ENCODE measurements at regions not wholly inside any gene's neighbourhood (a gene's known extent, or its start where the extent isn't known, plus 50 kb on each side); places are given as distances from the start of the nearest gene placed in this dataset.
"Not testable (repeated sequence)": the region's sequence is repeated elsewhere in the genome, so short reads cannot be mapped to it uniquely, and the experiment has no call there.

DNA sequence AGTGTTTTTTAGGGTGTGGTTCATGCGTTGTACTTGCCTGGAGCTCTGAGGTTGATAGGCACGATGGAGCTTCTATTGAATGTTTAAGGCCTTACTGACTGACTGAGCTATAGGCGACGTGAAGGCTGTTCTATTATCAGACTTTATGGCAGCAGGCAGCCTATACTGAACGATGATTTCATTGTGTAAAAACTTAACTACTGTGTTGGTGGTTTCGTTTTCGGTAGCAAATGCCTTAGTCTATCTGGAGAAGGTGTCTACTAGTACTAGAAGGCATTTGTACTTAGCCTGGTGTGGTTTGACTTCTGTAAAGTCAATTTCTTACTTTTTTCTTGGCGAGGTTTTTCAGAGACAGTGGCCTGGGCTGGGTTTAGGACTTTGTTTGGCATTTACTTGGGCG lies 194.4 kb downstream of the OTOP1 start:
- H3K9me2 ChIP-seq (ENCODE audit: insufficient read depth, low read length); H3K79me2 ChIP-seq (replicated peaks; ENCODE audit: insufficient read depth, low read length); H3F3A ChIP-seq (ENCODE audit: insufficient read depth, low read length, poor library complexity, severe bottlenecking); H4K20me1 ChIP-seq (ENCODE audit: insufficient read depth); H2AFZ ChIP-seq (ENCODE audit: low read depth, low read length); H3K27ac ChIP-seq (ENCODE audit: low read length); H3K9ac ChIP-seq (ENCODE audit: low read length); H3K9me3 ChIP-seq (ENCODE audit: low read length); H3K36me3 ChIP-seq (ENCODE audit: insufficient read depth, low read length); H3K27me3 ChIP-seq (ENCODE audit: insufficient read depth, low read depth, low read length); H3K4me2 ChIP-seq (ENCODE audit: low read length): not testable (repeated sequence)
- H3K4me3 ChIP-seq (ENCODE audit: low read length), result peak overlapping the region; percentile 25

DNA sequence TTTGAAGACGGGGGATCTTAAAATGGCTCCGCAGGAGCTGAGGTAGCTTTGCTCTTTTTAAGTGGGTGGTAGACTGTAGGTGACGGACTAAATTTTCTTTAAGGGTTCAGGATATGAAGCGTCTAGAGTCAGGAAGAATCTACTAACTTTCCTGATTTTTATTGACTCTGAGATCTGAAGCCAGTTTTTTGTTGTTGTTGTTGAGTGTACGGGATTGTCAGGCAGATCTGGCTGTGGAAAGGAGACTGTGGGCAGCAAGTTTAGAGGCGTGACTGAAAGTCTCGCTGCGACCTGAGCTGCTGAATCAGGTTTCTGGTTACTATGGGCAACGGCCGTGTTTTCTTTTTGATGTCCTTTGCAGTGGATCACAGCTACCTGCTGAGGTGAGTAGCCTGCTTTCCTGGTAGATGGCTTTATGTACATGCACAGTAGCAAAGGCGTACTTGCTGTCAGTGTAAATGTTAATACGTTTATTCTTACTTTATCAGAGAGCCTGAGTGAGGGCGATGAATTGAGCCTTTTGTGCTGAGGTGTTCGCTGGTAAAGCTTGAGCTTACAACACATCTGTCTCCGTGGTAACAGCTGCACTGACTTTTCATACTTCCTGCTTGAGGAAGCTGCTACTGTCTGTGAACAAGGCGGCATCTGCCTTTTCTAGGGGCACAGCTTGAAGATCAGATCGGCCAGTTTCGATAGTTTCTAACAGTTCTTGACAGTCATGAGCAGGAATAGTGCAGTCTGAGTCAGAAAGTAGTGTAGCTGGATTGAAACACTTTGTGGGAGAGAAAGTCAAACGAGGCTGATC lies 193.7 kb downstream of the OTOP1 start:
- peak overlapping the region; percentile 20 for H3K9ac ChIP-seq (ENCODE audit: low read length)
- H3K27ac ChIP-seq (ENCODE audit: low read length), result peak overlapping the region; percentile 37
- H3K4me3 ChIP-seq (ENCODE audit: low read length), result peak overlapping the region; percentile 25
- not testable (repeated sequence) for H3F3A ChIP-seq (ENCODE audit: insufficient read depth, low read length, poor library complexity, severe bottlenecking); H3K9me3 ChIP-seq (ENCODE audit: low read length); H4K20me1 ChIP-seq (ENCODE audit: insufficient read depth); H3K9me2 ChIP-seq (ENCODE audit: insufficient read depth, low read length); H3K27me3 ChIP-seq (ENCODE audit: insufficient read depth, low read depth, low read length); H2AFZ ChIP-seq (ENCODE audit: low read depth, low read length); H3K36me3 ChIP-seq (ENCODE audit: insufficient read depth, low read length); H3K4me2 ChIP-seq (ENCODE audit: low read length); H3K79me2 ChIP-seq (replicated peaks; ENCODE audit: insufficient read depth, low read length)
- peak; percentile 52 for TF ChIP-seq EP300 (conservative IDR thresholded peaks at IDR 0.05; ENCODE audit: poor library complexity, severe bottlenecking)

DNA sequence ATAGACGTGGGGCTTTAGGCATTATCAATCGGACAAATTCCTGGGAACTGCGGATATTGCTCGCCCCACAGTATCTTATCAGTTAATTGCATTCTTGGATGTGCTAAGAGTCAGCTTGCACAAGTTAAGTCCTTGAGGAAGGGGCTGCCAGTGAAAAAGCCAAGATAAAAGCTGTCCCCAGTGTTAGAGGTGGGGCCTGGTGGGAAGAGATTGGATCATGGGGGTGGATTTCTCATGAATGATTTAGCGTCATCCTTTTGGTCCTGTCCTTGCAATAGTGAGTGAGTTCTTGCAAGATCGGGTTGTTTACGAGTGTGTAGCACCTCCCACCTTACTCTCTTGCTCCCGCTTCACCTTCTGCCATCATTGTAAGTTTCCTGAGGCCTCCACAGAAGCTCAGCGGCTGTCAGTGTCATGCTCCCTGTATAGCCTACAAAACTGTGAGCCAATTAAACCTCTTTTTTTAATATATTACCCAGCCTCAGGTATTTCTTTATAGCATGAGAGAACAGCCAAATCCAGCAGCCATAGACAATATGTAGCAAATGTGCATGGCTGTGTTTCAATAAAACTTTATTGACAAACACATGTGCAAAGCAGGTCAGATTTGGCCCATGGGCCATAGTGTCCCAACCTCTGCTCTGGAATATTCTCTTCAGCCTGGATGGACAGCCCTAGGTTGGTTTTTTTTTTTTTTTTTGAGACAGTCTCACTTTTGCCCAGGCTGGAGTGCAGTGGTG lies 189.2 kb downstream of the OTOP1 start:
- H3K4me3 ChIP-seq (ENCODE audit: low read length); H3K4me2 ChIP-seq (ENCODE audit: low read length); H3K27ac ChIP-seq (ENCODE audit: low read length); H3K9me3 ChIP-seq (ENCODE audit: low read length); H2AFZ ChIP-seq (ENCODE audit: low read depth, low read length); H3K79me2 ChIP-seq (replicated peaks; ENCODE audit: insufficient read depth, low read length); H3F3A ChIP-seq (ENCODE audit: insufficient read depth, low read length, poor library complexity, severe bottlenecking); H3K9ac ChIP-seq (ENCODE audit: low read length); H4K20me1 ChIP-seq (ENCODE audit: insufficient read depth); H3K36me3 ChIP-seq (ENCODE audit: insufficient read depth, low read length); H3K9me2 ChIP-seq (ENCODE audit: insufficient read depth, low read length); H3K27me3 ChIP-seq (ENCODE audit: insufficient read depth, low read depth, low read length): not testable (repeated sequence)

DNA sequence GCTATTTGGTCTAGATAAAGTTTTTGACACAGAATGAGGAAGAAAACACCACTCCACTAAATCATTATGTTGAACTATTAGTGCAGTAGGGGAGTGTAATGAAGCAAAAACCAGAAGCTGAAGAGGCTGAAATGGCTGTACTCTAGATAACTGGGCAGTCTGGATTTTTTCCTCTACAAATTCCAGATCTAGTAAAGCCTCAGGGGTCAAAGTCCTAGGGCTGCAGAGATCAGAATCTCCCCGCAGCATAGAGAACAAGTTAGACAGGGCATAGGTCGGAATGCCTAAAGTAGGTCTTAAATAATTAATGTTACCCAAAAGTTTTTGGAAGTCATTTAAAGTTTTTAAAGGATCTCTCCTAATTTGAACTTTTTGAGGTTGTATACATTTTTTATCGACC lies 180.9 kb downstream of the OTOP1 start:
- H3K9ac ChIP-seq (ENCODE audit: low read length); H4K20me1 ChIP-seq (ENCODE audit: insufficient read depth); H3K9me2 ChIP-seq (ENCODE audit: insufficient read depth, low read length); H3K36me3 ChIP-seq (ENCODE audit: insufficient read depth, low read length); H3K4me2 ChIP-seq (ENCODE audit: low read length); H3K4me3 ChIP-seq (ENCODE audit: low read length); H3K27ac ChIP-seq (ENCODE audit: low read length); H3K9me3 ChIP-seq (ENCODE audit: low read length); H2AFZ ChIP-seq (ENCODE audit: low read depth, low read length); H3K79me2 ChIP-seq (replicated peaks; ENCODE audit: insufficient read depth, low read length); H3K27me3 ChIP-seq (ENCODE audit: insufficient read depth, low read depth, low read length); H3F3A ChIP-seq (ENCODE audit: insufficient read depth, low read length, poor library complexity, severe bottlenecking): not testable (repeated sequence)

DNA sequence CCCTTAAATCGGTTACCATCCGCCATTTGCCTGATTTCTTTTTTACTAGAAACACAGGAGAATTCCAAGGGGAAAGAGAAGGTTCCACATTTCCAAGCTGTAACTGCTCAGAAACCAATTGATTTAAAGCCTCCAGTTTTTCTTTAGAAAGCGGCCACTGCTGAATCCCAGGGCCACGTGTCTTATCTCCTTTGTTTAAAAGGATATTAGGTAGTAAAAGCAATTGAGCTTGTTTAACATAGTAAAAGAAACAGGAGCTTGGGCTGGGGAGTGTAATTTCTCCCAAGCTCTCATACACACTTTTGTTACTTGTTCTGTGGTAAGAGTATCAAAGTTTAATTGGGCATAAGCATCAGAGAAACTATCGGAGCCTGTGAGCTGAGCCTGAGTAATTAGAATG lies 180.0 kb downstream of the OTOP1 start:
- H3K9ac ChIP-seq (ENCODE audit: low read length); H3K9me2 ChIP-seq (ENCODE audit: insufficient read depth, low read length); H3K27ac ChIP-seq (ENCODE audit: low read length); H2AFZ ChIP-seq (ENCODE audit: low read depth, low read length); H3K27me3 ChIP-seq (ENCODE audit: insufficient read depth, low read depth, low read length); H3K9me3 ChIP-seq (ENCODE audit: low read length); H3K36me3 ChIP-seq (ENCODE audit: insufficient read depth, low read length); H3K79me2 ChIP-seq (replicated peaks; ENCODE audit: insufficient read depth, low read length); H3F3A ChIP-seq (ENCODE audit: insufficient read depth, low read length, poor library complexity, severe bottlenecking); H4K20me1 ChIP-seq (ENCODE audit: insufficient read depth); H3K4me2 ChIP-seq (ENCODE audit: low read length); H3K4me3 ChIP-seq (ENCODE audit: low read length): not testable (repeated sequence)

DNA sequence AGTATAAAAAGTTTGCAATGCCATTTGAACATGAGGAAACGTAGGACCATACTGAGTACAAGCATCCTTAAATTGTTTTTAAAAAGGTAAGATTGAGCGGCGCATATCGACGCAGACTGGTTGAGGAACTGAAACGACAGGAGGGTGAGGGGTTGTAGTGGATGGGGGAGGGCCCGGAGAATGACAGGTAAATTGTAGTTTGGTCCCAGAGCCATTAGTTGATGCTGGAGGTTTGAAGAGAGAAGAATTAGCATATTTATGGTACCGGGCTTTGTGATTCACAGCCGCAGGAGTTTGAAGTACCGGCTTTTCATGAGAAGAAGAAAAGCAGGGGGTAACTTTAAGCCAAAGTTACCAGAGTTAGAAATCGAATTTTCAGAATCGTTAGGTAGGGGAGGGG lies 179.5 kb downstream of the OTOP1 start:
- H3K9me2 ChIP-seq (ENCODE audit: insufficient read depth, low read length); H3K9ac ChIP-seq (ENCODE audit: low read length); H4K20me1 ChIP-seq (ENCODE audit: insufficient read depth); H3K27ac ChIP-seq (ENCODE audit: low read length); H3K9me3 ChIP-seq (ENCODE audit: low read length); H3K27me3 ChIP-seq (ENCODE audit: insufficient read depth, low read depth, low read length); H3K4me3 ChIP-seq (ENCODE audit: low read length); H3K36me3 ChIP-seq (ENCODE audit: insufficient read depth, low read length); H2AFZ ChIP-seq (ENCODE audit: low read depth, low read length); H3K79me2 ChIP-seq (replicated peaks; ENCODE audit: insufficient read depth, low read length); H3F3A ChIP-seq (ENCODE audit: insufficient read depth, low read length, poor library complexity, severe bottlenecking); H3K4me2 ChIP-seq (ENCODE audit: low read length): not testable (repeated sequence)

DNA sequence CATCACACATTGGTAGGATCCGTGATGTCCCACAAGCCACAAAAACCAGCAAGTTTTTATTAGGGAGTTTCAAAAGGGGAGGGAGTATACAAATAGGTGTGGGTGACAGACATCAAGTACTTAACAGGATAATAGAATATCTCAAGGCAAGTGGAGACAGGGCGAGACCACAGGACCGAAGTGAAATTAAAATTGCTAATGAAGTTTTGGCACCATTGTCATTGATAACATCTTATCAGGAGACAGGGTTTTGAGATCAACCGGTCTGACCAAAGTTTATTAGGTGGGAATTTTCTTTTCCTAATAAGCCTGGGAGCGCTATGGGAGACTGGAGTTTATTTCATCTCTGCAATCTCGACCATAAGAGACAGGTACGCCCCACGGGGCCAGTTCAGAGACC lies 178.5 kb downstream of the OTOP1 start:
- H4K20me1 ChIP-seq (ENCODE audit: insufficient read depth); H3K36me3 ChIP-seq (ENCODE audit: insufficient read depth, low read length); H2AFZ ChIP-seq (ENCODE audit: low read depth, low read length); H3K4me3 ChIP-seq (ENCODE audit: low read length); H3K79me2 ChIP-seq (replicated peaks; ENCODE audit: insufficient read depth, low read length); H3K9ac ChIP-seq (ENCODE audit: low read length); H3K27ac ChIP-seq (ENCODE audit: low read length); H3K9me3 ChIP-seq (ENCODE audit: low read length); H3K4me2 ChIP-seq (ENCODE audit: low read length); H3K27me3 ChIP-seq (ENCODE audit: insufficient read depth, low read depth, low read length); H3K9me2 ChIP-seq (ENCODE audit: insufficient read depth, low read length); H3F3A ChIP-seq (ENCODE audit: insufficient read depth, low read length, poor library complexity, severe bottlenecking): not testable (repeated sequence)

DNA sequence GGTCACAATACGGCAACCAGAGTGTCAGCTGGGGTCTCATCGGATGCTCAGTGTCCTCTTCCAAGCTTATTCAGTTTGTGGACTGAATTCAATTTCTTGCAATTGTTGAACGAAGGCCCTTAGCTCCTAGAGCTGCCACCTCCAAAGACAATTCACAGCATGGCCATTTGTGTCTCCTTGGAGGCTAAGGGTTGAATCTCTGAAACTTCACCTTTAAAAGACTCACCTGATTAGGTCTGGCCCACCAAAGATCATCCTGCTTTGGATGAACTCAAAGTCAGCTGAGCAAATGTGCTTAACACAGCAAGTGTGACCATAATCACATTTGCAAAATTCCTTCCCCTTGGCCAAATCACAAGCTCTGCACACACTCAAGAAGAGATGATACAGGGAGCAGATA lies 175.9 kb downstream of the OTOP1 start:
- not testable (repeated sequence) for H4K20me1 ChIP-seq (ENCODE audit: insufficient read depth); H2AFZ ChIP-seq (ENCODE audit: low read depth, low read length); H3K79me2 ChIP-seq (replicated peaks; ENCODE audit: insufficient read depth, low read length); H3K36me3 ChIP-seq (ENCODE audit: insufficient read depth, low read length); H3K27ac ChIP-seq (ENCODE audit: low read length); H3K9me3 ChIP-seq (ENCODE audit: low read length); H3K9me2 ChIP-seq (ENCODE audit: insufficient read depth, low read length); H3K4me3 ChIP-seq (ENCODE audit: low read length); H3F3A ChIP-seq (ENCODE audit: insufficient read depth, low read length, poor library complexity, severe bottlenecking); H3K27me3 ChIP-seq (ENCODE audit: insufficient read depth, low read depth, low read length); H3K9ac ChIP-seq (ENCODE audit: low read length); H3K4me2 ChIP-seq (ENCODE audit: low read length)
